ENCODE measurements at regions not wholly inside any gene's neighbourhood (a gene's known extent, or its start where the extent isn't known, plus 50 kb on each side); places are given as distances from the start of the nearest gene placed in this dataset.

DNA sequence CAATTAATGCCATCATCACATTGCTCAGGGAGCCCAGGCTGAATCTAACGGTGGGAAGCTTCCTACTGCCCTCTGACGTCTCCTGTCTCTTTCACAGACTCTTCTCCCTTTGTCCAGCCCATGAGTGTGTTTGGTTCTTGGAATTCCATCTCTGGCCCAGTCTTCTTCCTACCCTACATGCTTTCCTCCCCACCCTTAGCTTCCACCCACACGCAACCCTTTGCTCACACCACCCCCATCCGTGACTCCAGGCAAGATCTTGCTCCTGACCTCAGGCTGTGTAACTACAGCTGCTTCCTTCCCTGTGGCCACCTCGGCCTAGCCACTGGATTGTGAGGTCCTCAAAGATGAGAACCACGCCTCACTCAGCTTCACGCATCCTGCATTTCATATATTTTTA, 72.3 kb upstream of the THBS1 start:
- no peak overlapping the region for H3K4me3 ChIP-seq (replicated peaks in 1 of 3; ENCODE audit: insufficient read depth in 1 of 3, low read depth in 1 of 3, low read length in 3 of 3)
- CTCF ChIA-PET, result no interaction called here
- no peak for DNase-seq (ENCODE audit: low read depth, low spot score)
- peaks cover 5% of the 10 kb centered on the region for H3K4me1 ChIP-seq (ENCODE audit: control insufficient read depth, extremely low read depth, insufficient read depth, low read length)
- H3K9me1 ChIP-seq (replicated peaks; ENCODE audit: control insufficient read depth, extremely low read depth, insufficient read depth, low read length), result no peaks in the 10 kb centered on the region
- H4K20me1 ChIP-seq (replicated peaks; ENCODE audit: control insufficient read depth, extremely low read depth, insufficient read depth, low read length), result no peaks in the 10 kb centered on the region
- H3K4me2 ChIP-seq (ENCODE audit: insufficient read depth, low read length), result no peak overlapping the region
- no peaks in the 10 kb centered on the region for H3K27me3 ChIP-seq (ENCODE audit: control insufficient read depth in 2 of 2, insufficient read depth in 2 of 2, low read length in 2 of 2)
- H3K27ac ChIP-seq (ENCODE audit: insufficient read depth, low read depth, low read length), result no peak overlapping the region
- no peak overlapping the region for H3K9ac ChIP-seq (replicated peaks; ENCODE audit: extremely low read depth, insufficient read depth, low read length)
- H3K36me3 ChIP-seq (ENCODE audit: control insufficient read depth in 2 of 2, extremely low read depth in 1 of 2, insufficient read depth in 2 of 2, low read length in 2 of 2), result no peaks in the 10 kb centered on the region
- POLR2A ChIA-PET, result no interaction called here
- TF ChIP-seq MYC (IDR thresholded peaks at IDR 0.05; ENCODE audit: low read depth, low read length) (no peak), JUN (IDR thresholded peaks at IDR 0.05; ENCODE audit: borderline replicate concordance, insufficient read depth, insufficient read length, low read depth) (no peak), GATA2 (IDR thresholded peaks at IDR 0.05; ENCODE audit: insufficient read depth, insufficient read length, low read depth, low read length) (no peak), EZH2 (IDR thresholded peaks at IDR 0.05; ENCODE audit: borderline replicate concordance, low read depth, low read length, severe bottlenecking) (no peak), POLR2AphosphoS5 (IDR thresholded peaks at IDR 0.05; ENCODE audit: insufficient read depth, low read depth, low read length) (no peak), FOS (IDR thresholded peaks at IDR 0.05; ENCODE audit: borderline replicate concordance, insufficient read depth, low read length) (no peak), POLR2A (IDR thresholded peaks at IDR 0.05; ENCODE audit: low read depth, low read length) (no peak), MAX (IDR thresholded peaks at IDR 0.05; ENCODE audit: insufficient read depth, insufficient read length) (no peak)
- TF ChIP-seq, protein P1, sequence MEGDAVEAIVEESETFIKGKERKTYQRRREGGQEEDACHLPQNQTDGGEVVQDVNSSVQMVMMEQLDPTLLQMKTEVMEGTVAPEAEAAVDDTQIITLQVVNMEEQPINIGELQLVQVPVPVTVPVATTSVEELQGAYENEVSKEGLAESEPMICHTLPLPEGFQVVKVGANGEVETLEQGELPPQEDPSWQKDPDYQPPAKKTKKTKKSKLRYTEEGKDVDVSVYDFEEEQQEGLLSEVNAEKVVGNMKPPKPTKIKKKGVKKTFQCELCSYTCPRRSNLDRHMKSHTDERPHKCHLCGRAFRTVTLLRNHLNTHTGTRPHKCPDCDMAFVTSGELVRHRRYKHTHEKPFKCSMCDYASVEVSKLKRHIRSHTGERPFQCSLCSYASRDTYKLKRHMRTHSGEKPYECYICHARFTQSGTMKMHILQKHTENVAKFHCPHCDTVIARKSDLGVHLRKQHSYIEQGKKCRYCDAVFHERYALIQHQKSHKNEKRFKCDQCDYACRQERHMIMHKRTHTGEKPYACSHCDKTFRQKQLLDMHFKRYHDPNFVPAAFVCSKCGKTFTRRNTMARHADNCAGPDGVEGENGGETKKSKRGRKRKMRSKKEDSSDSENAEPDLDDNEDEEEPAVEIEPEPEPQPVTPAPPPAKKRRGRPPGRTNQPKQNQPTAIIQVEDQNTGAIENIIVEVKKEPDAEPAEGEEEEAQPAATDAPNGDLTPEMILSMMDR (IDR thresholded peaks at IDR 0.05; ENCODE audit: extremely low read depth in 1 of 2, insufficient read depth in 1 of 2, low read depth in 1 of 2, low read length in 2 of 2), result no peak
- no peak for FAIRE-seq
- H2AFZ ChIP-seq (ENCODE audit: low read depth, low read length), result no peak overlapping the region
- intact Hi-C loops (cut with micrococcal nuclease), result no loop called here
- BruUV-seq (replicated peaks), result no TSS peak
- dilution Hi-C loops (cut with MboI; ENCODE audit: extremely low pct_ligation_motif_present, low sequenced_read_pairs), result no loop called here
- no peaks in the 10 kb centered on the region for H3K79me2 ChIP-seq (ENCODE audit: control insufficient read depth, insufficient read depth, low read length)
- H3K9me3 ChIP-seq (replicated peaks; ENCODE audit: control insufficient read depth, insufficient read depth, low read length), result no peaks in the 10 kb centered on the region

Data from endothelial cell of umbilical vein (primary cell).